ENCODE measurements at regions not wholly inside any gene's neighbourhood (a gene's known extent, or its start where the extent isn't known, plus 50 kb on each side); places are given as distances from the start of the nearest gene placed in this dataset.

- H2AFZ ChIP-seq (ENCODE audit: low read depth, low read length): no peak overlapping the region
- no peaks in the 10 kb centered on the region for H3K9me1 ChIP-seq (replicated peaks; ENCODE audit: control insufficient read depth, extremely low read depth, insufficient read depth, low read length)
- H3K79me2 ChIP-seq (ENCODE audit: control insufficient read depth, insufficient read depth, low read length): no peaks in the 10 kb centered on the region
- H3K9me3 ChIP-seq (replicated peaks; ENCODE audit: control insufficient read depth, insufficient read depth, low read length): no peaks in the 10 kb centered on the region
- intact Hi-C loops (cut with micrococcal nuclease) (loop anchor here (1.0 to 5.0 kb wide), 8 partner anchors 189 to 863 kb away; partner anchors contain the start of genes ADAMTS19 and ISOC1), dilution Hi-C loops (cut with MboI; ENCODE audit: extremely low pct_ligation_motif_present, low sequenced_read_pairs) (no loop called here)
- ChIA-PET POLR2A (no interaction called here), CTCF (interaction anchor here (0.5 to 3.3 kb wide), 42 partner anchors 8 to 1550 kb away, joined by 3 to 73 read pairs (median 6); partner anchors contain the start of genes ADAMTS19 and ISOC1)
- TF ChIP-seq, protein P1, sequence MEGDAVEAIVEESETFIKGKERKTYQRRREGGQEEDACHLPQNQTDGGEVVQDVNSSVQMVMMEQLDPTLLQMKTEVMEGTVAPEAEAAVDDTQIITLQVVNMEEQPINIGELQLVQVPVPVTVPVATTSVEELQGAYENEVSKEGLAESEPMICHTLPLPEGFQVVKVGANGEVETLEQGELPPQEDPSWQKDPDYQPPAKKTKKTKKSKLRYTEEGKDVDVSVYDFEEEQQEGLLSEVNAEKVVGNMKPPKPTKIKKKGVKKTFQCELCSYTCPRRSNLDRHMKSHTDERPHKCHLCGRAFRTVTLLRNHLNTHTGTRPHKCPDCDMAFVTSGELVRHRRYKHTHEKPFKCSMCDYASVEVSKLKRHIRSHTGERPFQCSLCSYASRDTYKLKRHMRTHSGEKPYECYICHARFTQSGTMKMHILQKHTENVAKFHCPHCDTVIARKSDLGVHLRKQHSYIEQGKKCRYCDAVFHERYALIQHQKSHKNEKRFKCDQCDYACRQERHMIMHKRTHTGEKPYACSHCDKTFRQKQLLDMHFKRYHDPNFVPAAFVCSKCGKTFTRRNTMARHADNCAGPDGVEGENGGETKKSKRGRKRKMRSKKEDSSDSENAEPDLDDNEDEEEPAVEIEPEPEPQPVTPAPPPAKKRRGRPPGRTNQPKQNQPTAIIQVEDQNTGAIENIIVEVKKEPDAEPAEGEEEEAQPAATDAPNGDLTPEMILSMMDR (IDR thresholded peaks at IDR 0.05; ENCODE audit: extremely low read depth in 1 of 2, insufficient read depth in 1 of 2, low read depth in 1 of 2, low read length in 2 of 2): peak; percentile 49 to 51
- no peak for TF ChIP-seq FOS (IDR thresholded peaks at IDR 0.05; ENCODE audit: borderline replicate concordance, insufficient read depth, low read length)
- H4K20me1 ChIP-seq (replicated peaks; ENCODE audit: control insufficient read depth, extremely low read depth, insufficient read depth, low read length): no peaks in the 10 kb centered on the region
- H3K27ac ChIP-seq (ENCODE audit: insufficient read depth, low read depth, low read length): no peak overlapping the region
- H3K27me3 ChIP-seq (ENCODE audit: control insufficient read depth in 2 of 2, insufficient read depth in 2 of 2, low read length in 2 of 2): no peaks in the 10 kb centered on the region
- FAIRE-seq (peak; percentile 87), DNase-seq (ENCODE audit: low read depth, low spot score) (peak; percentile 68)
- no peak overlapping the region for H3K9ac ChIP-seq (replicated peaks; ENCODE audit: extremely low read depth, insufficient read depth, low read length)
- H3K36me3 ChIP-seq (ENCODE audit: control insufficient read depth in 2 of 2, extremely low read depth in 1 of 2, insufficient read depth in 2 of 2, low read length in 2 of 2): no peaks in the 10 kb centered on the region
- H3K4me3 ChIP-seq (replicated peaks in 1 of 3; ENCODE audit: insufficient read depth in 1 of 3, low read depth in 1 of 3, low read length in 3 of 3): no peak overlapping the region
- no peak overlapping the region for H3K4me2 ChIP-seq (ENCODE audit: insufficient read depth, low read length)
- BruUV-seq (replicated peaks): no TSS peak
- no peaks in the 10 kb centered on the region for H3K4me1 ChIP-seq (ENCODE audit: control insufficient read depth, extremely low read depth, insufficient read depth, low read length)
Measured at GRCh38 chr5:128905568-128906110, 59.6 kb upstream of the SLC27A6 start.

GRCh38 chr5:128913551-128913950, 51.7 kb upstream of the SLC27A6 start:
- FAIRE-seq (no peak), DNase-seq (ENCODE audit: low read depth, low spot score) (no peak)
- H3K4me2 ChIP-seq (ENCODE audit: insufficient read depth, low read length): no peak overlapping the region
- no peak overlapping the region for H2AFZ ChIP-seq (ENCODE audit: low read depth, low read length)
- intact Hi-C loops (cut with micrococcal nuclease): no loop called here
- no TSS peak for BruUV-seq (replicated peaks)
- dilution Hi-C loops (cut with MboI; ENCODE audit: extremely low pct_ligation_motif_present, low sequenced_read_pairs): no loop called here
- no peaks in the 10 kb centered on the region for H3K79me2 ChIP-seq (ENCODE audit: control insufficient read depth, insufficient read depth, low read length)
- H3K9me3 ChIP-seq (replicated peaks; ENCODE audit: control insufficient read depth, insufficient read depth, low read length): no peaks in the 10 kb centered on the region
- no peak overlapping the region for H3K4me3 ChIP-seq (replicated peaks in 1 of 3; ENCODE audit: insufficient read depth in 1 of 3, low read depth in 1 of 3, low read length in 3 of 3)
- no peak overlapping the region for H3K27ac ChIP-seq (ENCODE audit: insufficient read depth, low read depth, low read length)
- H3K9ac ChIP-seq (replicated peaks; ENCODE audit: extremely low read depth, insufficient read depth, low read length): no peak overlapping the region
- ChIA-PET POLR2A (no interaction called here), CTCF (no interaction called here)
- no peaks in the 10 kb centered on the region for H4K20me1 ChIP-seq (replicated peaks; ENCODE audit: control insufficient read depth, extremely low read depth, insufficient read depth, low read length)
- no peaks in the 10 kb centered on the region for H3K36me3 ChIP-seq (ENCODE audit: control insufficient read depth in 2 of 2, extremely low read depth in 1 of 2, insufficient read depth in 2 of 2, low read length in 2 of 2)
- no peaks in the 10 kb centered on the region for H3K4me1 ChIP-seq (ENCODE audit: control insufficient read depth, extremely low read depth, insufficient read depth, low read length)
- H3K9me1 ChIP-seq (replicated peaks; ENCODE audit: control insufficient read depth, extremely low read depth, insufficient read depth, low read length): no peaks in the 10 kb centered on the region
- TF ChIP-seq EZH2 (IDR thresholded peaks at IDR 0.05; ENCODE audit: borderline replicate concordance, low read depth, low read length, severe bottlenecking) (no peak), POLR2A (IDR thresholded peaks at IDR 0.05; ENCODE audit: low read depth, low read length) (no peak), MYC (IDR thresholded peaks at IDR 0.05; ENCODE audit: low read depth, low read length) (no peak), JUN (IDR thresholded peaks at IDR 0.05; ENCODE audit: borderline replicate concordance, insufficient read depth, insufficient read length, low read depth) (no peak), POLR2AphosphoS5 (IDR thresholded peaks at IDR 0.05; ENCODE audit: insufficient read depth, low read depth, low read length) (no peak), GATA2 (IDR thresholded peaks at IDR 0.05; ENCODE audit: insufficient read depth, insufficient read length, low read depth, low read length) (no peak), FOS (IDR thresholded peaks at IDR 0.05; ENCODE audit: borderline replicate concordance, insufficient read depth, low read length) (no peak)
- TF ChIP-seq, protein P1 (IDR thresholded peaks at IDR 0.05; ENCODE audit: extremely low read depth in 1 of 2, insufficient read depth in 1 of 2, low read depth in 1 of 2, low read length in 2 of 2): no peak
- TF ChIP-seq, protein P2, sequence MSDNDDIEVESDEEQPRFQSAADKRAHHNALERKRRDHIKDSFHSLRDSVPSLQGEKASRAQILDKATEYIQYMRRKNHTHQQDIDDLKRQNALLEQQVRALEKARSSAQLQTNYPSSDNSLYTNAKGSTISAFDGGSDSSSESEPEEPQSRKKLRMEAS (IDR thresholded peaks at IDR 0.05; ENCODE audit: insufficient read depth, insufficient read length): no peak
- no peaks in the 10 kb centered on the region for H3K27me3 ChIP-seq (ENCODE audit: control insufficient read depth in 2 of 2, insufficient read depth in 2 of 2, low read length in 2 of 2)

All from endothelial cell of umbilical vein (primary cell).